ENCODE measurements at regions not wholly inside any gene's neighbourhood (a gene's known extent, or its start where the extent isn't known, plus 50 kb on each side); places are given as distances from the start of the nearest gene placed in this dataset.

GRCh38 chr15:97023488-97023844, 693.0 kb downstream of the NR2F2 start:
- DNase-seq (ENCODE audit: low spot score) = no peak

DNA sequence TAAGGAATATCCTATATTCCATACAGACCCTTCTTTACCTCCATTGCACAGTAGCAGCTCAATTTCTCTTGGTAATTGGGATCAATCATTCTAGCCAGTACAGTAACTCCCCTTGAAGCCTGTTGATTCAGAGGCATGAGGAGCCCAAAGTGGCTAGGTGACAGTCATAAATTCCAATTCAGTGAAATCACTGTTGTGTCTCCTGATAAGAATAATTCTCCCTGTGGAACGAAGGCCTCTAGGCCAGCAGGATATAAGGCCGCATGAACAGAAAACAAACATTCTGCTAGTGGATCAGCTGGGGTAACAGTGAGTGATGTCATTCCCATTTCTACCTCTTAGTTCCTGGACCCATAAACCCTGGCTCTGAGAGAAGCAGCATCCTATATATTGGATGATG, 696.3 kb downstream of the NR2F2 start:
- peak; percentile 14 for DNase-seq (ENCODE audit: low spot score)

DNA sequence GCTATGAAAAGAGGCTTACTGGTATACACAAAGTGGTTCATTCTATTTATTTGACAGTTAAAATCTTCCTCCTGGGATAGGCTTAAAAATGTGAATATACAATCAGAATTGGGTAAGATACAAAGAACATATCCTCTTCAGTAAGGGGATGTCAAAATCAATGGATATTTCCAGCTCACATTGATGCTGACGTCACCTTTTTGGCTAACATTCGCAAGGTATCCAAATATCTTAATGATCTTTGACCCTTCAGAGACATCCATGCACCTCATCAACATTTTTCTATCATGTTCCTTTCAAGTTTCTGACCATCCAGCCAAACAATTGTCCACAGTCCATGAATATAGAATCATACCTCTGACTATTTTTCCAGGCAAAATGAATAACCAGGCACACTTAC, 697.3 kb downstream of the NR2F2 start:
- no peak for DNase-seq (ENCODE audit: low spot score)

DNA sequence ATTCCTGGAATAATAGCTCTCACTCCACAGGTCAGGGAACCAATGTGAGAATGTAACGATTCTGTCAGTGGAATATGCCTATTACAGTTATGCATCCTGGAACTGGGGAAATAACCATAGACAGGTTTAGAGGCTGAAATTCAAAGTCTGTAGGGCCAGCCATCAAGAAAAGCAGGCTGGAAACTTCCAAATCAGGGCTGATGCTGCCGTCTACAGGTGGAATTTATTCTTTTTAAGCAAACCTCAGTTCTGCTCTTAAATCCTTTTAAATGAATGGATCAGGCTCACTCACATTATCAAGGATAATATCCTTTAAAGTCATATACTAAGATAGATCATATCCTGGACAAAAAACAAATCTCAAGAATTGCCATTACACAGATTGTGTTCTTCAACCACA, 699.8 kb downstream of the NR2F2 start:
- no peak for DNase-seq (ENCODE audit: low spot score)

DNA sequence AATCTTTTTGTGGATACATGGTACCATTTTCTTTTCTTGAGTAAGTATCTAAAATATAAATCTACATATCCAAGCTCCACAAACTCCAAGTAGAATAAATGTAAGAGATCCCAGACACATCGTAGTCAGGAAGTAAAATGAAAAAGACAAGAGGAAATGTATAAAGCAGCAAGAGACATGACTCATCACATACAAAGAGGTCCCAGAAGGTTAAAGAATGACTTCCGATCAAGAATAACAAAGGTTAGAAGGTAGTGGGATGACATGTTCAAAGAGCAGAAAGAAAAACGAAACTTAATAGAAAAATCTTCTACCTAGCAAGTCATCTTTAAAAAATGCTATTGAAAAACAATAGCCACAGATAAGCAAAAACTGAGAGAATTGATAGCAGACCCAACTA, 705.8 kb downstream of the NR2F2 start:
- DNase-seq (ENCODE audit: low spot score) = no peak

DNA sequence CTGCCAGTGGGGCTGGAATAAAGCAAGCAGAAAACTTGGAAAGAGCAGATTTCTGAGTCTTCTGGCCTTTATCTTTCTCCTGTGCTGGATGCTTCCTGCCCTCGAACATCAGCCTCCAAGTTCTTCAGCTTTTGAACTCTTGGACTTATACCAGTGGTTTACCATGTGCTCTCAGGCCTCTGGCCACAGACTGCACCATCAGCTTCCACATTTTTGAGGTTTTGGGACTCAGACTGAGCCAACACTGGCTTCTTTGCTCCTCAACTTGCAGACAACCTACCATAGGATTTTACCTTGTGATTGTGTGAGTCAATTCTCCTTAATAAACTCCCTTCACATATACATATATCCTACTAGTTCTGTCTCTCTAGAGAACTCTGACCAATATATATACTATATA, 706.6 kb downstream of the NR2F2 start:
- DNase-seq (ENCODE audit: low spot score) = no peak

DNA sequence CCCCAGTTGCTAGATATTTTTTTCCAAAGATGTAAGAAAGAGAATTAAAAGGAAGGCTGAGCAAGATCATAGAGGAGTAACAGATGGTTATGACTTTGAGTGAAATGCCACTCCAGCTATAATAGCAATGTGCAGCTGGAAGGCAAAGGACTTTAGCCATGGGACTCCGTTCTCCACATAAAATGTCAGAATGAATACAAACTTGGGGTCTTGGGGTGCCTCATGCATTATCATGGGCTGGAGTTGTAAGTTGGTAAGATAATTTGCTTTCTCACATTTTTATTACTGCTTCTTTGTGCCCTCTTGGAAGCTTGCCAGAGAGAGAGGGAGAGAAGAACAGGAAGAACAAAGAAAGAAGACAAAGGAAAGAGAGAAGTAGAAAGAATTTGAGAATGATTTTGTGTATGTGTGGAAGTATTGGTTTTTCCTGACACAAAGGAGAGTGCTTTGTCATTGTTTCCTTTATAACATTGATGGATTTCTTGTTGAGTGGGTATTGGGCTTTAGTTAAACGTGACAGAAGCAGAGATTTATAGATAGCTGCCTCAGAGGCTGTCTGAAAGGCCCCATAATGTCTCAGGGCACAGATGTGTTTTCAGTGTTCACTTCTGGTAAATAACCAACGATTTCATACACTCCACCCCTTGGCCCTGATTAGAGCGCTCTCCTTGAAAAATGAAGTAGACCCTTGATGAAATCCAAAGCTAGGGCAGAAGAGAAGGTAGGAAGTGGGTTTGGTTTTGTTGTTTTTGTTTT, 715.3 kb downstream of the NR2F2 start:
- no peak for DNase-seq (ENCODE audit: low spot score)

DNA sequence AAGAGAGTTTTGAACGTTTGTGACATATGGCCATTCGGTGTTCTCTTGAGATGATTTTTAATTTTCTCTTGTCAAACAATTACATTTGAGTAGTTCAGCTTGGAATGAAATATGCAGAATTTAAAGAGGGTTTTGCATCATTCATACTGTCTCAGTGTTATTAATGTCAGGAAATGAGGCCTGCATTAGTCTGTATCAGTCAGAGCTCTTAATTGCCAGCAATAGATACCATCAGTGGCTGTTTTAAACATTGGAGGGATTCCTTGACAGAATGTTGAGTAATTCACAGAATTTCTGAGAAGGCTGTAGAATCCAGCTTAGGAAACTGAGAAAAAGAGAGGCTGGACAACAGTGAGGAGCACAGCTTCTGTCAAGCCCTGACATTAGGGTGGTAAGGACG, 722.0 kb downstream of the NR2F2 start:
- no peak for DNase-seq (ENCODE audit: low spot score)

GRCh38 chr15:97053635-97054034, 723.1 kb downstream of the NR2F2 start:
- DNase-seq (ENCODE audit: low spot score) = no peak

GRCh38 chr15:97057503-97057902, 727.0 kb downstream of the NR2F2 start:
- DNase-seq (ENCODE audit: low spot score) = no peak

GRCh38 chr15:97059281-97059680, 728.8 kb downstream of the NR2F2 start:
- no peak for DNase-seq (ENCODE audit: low spot score)

- no peak for DNase-seq (ENCODE audit: low spot score)
These were observed 730.9 kb downstream of the NR2F2 start for GRCh38 chr15:97061392-97061791.

DNA sequence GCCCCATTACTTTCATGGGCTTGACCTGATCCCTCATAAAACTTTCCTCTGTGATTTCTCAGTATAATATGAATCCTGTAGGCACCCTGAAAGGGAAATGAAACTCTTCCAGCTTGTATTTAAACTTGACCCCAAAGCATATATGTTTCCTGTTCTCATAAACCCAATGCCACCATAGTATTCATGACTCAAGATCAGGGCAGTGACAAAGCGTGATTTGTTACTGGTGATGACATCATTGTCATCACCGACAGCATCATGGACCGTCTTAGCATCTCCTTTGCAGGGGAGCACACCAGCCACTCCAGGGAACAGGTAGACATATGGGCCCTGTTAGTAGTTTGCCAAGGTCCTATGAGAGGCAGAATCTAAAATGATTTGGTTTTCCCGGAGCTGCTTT, 741.2 kb downstream of the NR2F2 start:
- DNase-seq (ENCODE audit: low spot score) = no peak

- no peak for DNase-seq (ENCODE audit: low spot score)
These were observed 742.0 kb downstream of the NR2F2 start for GRCh38 chr15:97072545-97072944.

GRCh38 chr15:97076011-97076410, 745.5 kb downstream of the NR2F2 start:
- DNase-seq (ENCODE audit: low spot score) = no peak

DNA sequence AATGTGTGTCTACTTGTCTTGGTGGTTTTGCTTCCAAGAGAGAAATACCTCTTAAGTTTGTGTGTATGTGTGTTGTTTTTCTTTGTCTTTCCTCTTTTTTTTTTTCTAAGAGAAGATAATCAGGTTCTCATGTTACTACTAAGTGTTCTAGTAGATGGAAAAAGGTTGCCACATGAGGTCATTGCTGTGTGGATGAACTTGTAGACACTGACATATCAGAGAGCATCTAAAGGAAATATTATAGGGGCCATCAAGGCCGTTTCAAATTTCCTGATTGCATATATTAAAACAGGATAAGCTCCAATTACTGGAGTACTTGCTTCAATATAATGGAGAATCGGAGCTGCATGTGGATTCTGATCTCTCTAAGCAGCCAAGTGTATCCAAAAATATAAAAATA, 747.5 kb downstream of the NR2F2 start:
- DNase-seq (ENCODE audit: low spot score) = no peak

- DNase-seq (ENCODE audit: low spot score) = no peak
These were observed 748.1 kb downstream of the NR2F2 start for GRCh38 chr15:97078591-97078990.

DNA sequence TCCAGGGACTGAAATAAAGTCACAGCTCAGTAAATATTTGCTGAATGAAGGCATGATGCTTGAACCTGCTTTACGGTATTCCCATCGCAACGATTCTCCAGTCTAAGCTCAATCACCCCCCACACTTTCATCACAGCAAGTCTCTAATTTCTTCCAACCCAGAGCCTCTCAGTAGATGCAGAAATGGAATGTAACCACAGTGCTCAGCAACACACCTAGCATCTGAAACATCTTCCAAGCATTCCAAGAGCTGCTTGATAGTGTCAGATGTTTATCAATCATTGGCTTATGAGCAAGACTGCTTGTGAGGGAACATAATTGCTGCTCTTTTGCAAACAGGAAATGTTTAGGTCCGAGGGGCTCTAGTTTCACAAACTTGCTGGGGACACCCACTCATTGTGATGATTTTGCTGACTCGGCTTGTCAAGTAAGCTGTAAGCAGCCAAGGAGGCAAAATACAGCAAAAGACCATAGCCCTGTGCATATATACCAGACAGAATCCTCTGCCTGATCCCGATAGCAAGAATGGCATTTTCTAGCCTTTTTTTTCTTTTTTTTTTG, 751.2 kb downstream of the NR2F2 start:
- DNase-seq (ENCODE audit: low spot score) = no peak

GRCh38 chr15:97082830-97083229, 752.3 kb downstream of the NR2F2 start:
- DNase-seq (ENCODE audit: low spot score) = no peak

DNA sequence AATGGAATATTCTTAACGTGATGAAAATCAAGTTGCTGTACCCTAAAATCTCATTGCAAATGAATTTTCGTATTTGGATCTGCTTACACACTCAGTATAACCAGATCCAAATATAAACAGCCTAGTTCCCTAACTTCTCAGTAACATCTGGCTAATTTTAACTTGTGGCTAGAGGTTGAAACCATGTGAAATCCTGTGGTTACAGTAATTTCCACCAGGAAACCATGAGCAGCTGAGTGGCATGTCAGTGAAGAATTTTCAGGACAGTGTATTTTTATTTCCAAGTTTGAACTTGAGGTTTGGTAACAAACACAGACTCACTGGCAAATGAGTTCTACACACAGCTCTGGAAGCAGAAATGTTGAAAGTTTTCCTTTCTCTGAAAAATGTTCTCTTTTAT, 754.1 kb downstream of the NR2F2 start:
- DNase-seq (ENCODE audit: low spot score) = peak; percentile 60

- no peak for DNase-seq (ENCODE audit: low spot score)
These were observed 755.2 kb downstream of the NR2F2 start for GRCh38 chr15:97085731-97086130.

- DNase-seq (ENCODE audit: low spot score) = peak; percentile 57
These were observed 756.7 kb downstream of the NR2F2 start for GRCh38 chr15:97087006-97087741.

DNA sequence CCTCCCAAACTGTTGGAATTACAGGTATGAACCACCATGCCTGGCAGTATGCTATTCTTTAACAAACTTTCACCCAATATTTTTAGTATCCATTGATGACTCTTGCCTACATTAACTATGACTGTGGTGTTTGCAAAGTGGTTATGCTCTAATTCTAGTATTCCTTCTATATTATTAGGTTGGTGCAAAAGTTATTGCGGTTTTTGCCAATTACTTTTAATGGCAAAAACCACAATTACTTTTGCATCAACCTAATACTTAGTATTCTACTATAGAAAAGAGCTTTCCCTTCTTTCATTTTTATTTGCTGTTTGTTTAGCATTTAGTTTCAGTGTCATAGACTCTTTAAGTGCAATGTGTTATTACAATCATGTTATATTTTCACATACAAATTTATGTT, 760.6 kb downstream of the NR2F2 start:
- DNase-seq (ENCODE audit: low spot score) = no peak

- DNase-seq (ENCODE audit: low spot score) = no peak
These were observed 762.2 kb downstream of the NR2F2 start for GRCh38 chr15:97092656-97093055.

Data from SW480 (cell line).